GM11168 (cell line): ENCODE measurements at regions not wholly inside any gene's neighbourhood (a gene's known extent, or its start where the extent isn't known, plus 50 kb on each side); places are given as distances from the start of the nearest gene placed in this dataset.
"Not testable (repeated sequence)": the region's sequence is repeated elsewhere in the genome, so short reads cannot be mapped to it uniquely, and the experiment has no call there.

Experiments
- in situ Hi-C: fragments of 300-500 bp; cut with MboI; formaldehyde crosslinking; loops from one replicate; pipeline ENCODE4 v1.12.0; 2022; ENCODE audit warnings: low sequenced_read_pairs; ENCODE audit not compliant: unreplicated experiment

DNA sequence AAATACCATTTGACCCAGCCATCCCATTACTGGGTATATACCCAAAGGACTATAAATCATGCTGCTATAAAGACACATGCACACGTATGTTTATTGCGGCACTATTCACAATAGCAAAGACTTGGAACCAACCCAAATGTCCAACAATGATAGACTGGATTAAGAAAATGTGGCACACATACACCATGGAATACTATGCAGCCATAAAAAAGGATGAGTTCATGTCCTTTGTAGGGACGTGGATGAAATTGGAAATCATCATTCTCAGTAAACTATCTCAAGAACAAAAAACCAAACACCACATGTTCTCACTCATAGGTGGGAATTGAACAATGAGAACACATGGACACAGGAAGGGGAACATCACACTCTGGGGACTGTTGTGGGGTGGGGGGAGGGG, 142.1 kb upstream of the BEND6 start:
- in situ Hi-C loops, result not testable (repeated sequence)

DNA sequence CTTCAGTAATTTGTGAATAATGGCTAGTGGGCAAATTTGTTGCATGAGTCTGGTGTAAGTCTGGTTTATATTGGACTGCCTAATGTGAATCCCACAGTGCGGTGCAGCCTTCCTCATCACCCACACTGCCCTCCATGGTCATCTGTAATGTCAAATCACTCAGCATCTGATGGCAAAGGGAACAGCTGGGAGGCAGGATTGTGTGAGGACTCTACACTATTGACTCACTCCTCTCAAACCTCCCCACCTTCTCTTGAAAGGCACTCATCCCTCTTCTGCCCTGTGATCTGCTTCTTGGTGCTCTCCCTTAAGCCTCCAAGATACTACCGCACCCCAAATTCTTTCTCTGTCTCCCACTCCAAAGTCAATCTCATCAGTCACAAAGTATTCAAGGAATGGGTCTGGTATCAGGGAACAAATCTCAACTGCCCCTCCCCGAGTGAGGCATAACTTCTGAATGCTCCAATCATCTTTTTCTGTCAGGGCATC, 146.0 kb upstream of the BEND6 start:
- in situ Hi-C loops, result no loop called here

- in situ Hi-C loops, result no loop called here
Measured at GRCh38 chr6:56807989-56808337, 146.9 kb upstream of the BEND6 start.

DNA sequence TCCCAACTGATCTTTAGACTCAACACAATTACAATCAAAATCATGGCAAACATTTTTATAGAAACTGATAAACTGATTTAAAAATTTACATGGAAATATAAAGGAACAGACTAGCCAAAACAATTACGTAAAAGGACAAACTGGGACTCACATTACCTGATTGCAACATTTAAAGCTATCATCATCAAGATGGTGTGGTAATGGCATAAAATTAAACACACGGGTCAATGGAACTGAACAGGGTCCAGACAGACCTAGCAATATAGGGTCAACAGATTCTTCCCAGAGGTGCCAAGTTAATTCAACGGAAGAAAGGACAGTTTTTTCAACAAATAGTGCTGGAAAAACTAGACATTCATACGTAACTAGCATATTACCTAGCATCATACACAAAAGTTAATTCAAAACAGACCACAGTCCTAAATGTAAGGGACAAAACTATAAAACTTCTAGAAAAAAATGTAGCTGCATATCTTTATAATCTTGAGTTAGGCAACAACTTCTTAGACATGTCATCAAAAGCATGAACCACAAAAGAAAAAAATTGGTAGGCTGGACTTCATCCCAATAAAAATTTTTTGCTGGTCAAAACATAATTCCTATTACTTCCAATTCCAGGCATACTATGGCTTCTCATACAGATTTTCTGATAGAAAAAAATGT, 147.4 kb upstream of the BEND6 start:
- in situ Hi-C loops, result no loop called here

DNA sequence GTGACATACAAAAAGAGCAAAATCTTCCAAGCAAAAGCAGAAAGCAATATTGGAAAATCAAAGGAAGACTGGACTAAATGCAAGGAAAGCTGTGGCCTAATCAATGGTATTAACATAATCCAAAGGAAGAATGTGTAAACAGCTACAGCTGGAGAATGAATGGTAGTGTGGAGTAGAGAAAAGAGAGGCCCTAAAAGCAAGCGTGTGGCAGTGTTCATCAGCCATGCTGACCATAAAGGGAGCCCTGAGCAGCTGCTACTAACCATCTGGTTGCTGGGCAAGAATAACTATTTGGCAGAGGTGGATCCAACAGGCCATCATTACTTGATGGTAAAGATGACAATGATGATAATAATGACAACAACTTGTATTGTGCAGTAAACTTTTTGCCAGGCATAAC, 148.5 kb upstream of the BEND6 start:
- in situ Hi-C loops, result no loop called here

DNA sequence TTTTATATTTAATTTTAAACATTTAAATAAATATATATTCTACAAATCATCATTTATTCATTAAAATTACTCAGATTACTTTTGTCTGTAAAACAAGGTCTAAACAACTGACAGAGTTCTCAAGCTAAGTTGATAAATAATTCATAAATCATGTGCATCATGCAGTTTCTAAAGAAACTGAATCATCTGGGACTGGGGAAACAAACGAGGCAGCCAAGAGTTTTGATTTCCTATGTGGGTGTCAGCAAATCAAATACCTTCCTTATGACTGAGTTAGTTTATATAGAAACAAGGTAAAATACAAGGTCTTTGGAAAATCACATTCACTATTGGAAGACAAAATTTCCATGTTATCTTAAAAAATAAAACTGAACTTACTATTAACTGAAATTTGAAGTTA, 149.9 kb upstream of the BEND6 start:
- in situ Hi-C loops, result no loop called here

- in situ Hi-C loops, result no loop called here
Measured at GRCh38 chr6:56803594-56803993, 151.3 kb upstream of the BEND6 start.

DNA sequence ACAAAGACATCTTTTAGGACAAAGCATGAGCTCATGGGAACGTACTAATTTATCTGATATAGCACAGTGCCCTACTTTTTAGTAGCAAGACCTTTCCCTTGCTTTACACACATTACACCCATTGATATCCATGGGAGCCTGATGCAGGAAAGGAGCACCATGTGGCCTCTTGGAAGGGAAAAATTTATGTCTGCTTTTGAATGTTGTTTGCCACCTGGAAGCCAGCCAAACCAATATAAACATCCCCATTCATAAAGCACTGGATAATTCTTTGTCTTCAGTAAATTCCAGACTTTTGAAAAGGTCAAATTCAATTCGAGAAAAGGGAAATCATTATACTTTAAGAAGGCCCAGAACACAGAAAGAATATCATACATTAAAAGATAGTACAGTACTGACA, 152.3 kb upstream of the BEND6 start:
- in situ Hi-C loops, result no loop called here

GRCh38 chr6:56799989-56800388, 154.9 kb upstream of the BEND6 start:
- in situ Hi-C loops, result no loop called here

DNA sequence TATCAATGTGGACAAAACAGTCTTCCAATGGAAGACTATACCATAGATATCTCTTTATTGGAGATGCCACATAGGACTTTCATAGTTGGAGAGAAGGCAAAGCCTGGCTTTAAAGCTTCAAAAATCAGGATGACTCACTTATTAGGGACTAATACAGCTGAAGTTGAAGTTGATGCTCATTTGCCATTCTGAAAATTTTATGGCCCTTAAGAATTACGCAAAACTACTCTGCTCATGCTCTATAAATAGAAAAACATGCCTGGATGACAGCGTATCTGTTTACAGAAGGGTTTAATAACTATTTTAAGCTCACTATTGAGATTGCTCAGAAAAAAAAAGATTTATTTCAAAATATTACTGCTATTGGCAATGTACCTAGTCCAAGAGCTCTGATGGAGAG, 155.5 kb upstream of the DST start:
- in situ Hi-C loops, result no loop called here

DNA sequence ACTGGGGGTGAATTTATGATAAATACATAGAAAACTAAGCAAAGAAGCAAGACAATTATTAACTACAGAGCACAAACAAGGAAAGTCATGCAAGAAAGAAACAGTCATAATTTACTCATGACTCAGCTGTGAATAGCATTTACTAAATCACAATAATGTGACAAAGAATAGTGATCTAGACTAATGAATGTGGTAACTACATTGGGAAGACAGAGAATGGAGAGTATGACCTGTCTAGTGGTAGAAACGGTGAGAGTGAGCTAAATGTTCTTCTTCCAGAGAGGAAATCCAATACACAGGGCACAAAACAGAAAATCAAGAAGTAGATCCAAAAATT, 153.5 kb upstream of the DST start:
- in situ Hi-C loops, result no loop called here

- in situ Hi-C loops, result no loop called here
Measured at GRCh38 chr6:56795466-56796195, 152.9 kb upstream of the DST start.

DNA sequence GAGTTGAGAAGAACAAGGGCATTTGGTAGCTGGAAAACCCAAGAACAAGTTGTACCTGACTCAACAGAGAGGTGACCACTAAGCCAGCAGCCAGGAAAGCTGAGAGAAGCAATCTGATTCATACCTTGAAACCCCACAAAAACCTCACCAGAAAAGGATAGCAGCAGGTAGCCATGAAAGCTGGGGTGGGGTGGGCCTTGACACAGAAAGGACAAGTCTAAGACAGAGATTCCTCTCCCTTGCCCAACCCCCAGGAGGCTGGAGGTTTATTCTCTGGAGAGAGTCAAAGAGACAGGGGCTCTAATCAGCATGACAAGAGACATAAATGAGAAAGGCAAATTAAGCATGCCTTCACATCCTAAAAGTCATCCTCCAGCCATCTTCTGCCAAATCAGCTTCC, 151.7 kb upstream of the DST start:
- in situ Hi-C loops, result no loop called here

DNA sequence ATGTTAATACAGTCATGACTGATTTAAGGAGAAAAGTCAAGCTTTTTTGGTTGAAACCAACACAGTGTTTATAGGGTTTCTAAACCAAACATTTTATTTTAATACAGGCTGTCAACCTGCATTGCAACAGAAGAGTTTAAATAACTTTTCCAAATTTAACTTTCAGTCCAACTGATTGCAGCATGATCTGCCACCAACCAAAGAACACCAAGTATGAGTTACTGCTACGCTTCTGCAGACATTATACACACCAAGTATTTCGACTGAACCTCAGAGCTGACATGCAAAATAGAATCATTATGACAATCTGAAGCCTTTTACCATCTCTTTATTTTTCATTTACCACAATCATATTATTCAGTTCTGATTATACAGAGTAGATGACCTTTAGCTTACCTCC, 151.2 kb upstream of the DST start:
- in situ Hi-C loops, result no loop called here

GRCh38 chr6:56790414-56790813, 147.7 kb upstream of the DST start:
- in situ Hi-C loops, result no loop called here

DNA sequence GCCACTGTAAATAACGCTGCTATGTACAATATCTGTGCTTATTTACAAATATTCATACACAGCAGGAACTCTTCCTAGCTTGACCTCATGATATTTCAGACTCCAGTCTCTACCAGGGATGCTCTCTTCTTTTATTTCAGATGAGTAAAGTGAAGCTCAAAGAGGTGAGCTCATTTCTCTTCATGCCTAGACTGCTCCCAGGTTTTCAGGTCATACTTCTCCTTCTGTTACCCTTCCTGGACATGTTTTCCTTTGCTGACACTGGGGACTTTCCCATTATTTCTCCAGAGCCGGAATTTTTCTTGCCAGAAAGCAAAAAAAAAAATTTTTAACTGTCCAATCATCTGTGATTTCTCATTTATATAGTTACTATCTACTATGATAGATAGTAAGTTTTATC, 147.2 kb upstream of the DST start:
- in situ Hi-C loops, result no loop called here

DNA sequence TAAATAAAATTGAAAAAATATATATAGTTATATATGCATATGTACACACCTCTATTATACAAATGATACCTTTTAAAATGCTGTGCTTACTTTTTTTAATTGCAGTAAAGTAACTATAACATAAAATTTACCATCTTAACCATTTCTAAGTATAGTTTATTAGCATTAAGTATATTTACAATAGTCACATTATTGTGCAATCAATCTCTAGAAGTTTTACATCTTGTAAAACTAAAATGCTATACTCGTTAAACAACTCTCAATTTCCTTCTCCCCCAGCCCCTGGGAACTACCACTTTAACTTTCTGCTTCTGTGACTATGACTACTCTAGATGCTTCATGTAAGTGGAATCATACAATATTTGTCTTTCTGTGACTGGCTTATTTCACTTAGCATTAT, 146.7 kb upstream of the DST start:
- in situ Hi-C loops, result no loop called here

- in situ Hi-C loops, result no loop called here
Measured at GRCh38 chr6:56787209-56787608, 144.5 kb upstream of the DST start.

DNA sequence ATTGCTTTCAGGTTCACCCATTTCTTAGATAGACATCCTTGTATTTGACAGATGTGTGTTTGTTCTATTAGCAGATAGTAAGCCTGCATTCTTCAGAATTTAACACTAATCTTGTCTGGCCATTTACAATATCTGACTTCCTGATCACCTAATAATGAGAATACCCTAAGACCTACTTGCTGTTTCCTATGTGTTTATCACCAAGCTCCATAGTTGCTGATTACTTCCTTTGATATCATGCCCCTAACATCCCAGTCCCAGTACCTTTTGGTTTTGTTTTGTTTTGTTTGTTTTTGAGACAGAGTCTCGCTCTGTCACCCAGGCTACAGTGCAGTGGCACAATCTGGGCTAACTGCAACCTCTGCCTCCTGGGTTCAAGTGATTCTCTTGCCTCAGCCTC, 143.6 kb upstream of the DST start:
- in situ Hi-C loops, result no loop called here

DNA sequence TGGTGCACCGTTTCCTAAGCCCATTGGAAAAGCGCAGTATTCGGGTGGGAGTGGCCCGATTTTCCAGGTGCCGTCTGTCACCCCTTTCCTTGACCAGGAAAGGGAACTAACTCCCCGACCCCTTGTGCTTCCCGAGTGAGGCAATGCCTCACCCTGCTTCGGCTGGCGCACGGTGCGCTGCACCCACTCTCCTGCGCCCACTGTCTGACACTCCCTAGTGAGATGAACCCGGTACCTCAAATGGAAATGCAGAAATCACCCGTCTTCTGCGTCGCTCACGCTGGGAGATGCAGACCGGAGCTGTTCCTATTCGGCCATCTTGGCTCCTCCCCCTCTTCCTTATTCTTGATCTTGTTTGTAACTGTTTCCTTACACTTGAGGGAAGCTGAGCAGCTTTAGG, 142.8 kb upstream of the DST start:
- in situ Hi-C loops, result not testable (repeated sequence)

DNA sequence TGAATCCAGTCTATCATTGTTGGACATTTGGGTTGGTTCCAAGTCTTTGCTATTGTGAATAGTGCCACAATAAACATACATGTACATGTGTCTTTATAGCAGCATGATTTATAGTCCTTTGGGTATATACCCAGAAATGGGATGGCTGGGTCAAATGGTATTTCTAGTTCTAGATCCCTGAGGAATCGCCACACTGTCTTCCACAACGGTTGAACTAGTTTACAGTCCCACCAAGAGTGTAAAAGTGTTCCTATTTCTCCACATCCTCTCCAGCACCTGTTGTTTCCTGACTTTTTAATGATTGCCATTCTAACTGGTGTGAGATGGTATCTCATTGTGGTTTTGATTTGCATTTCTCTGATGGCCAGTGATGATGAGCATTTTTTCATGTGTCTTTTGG, 137.4 kb upstream of the DST start:
- in situ Hi-C loops, result not testable (repeated sequence)

DNA sequence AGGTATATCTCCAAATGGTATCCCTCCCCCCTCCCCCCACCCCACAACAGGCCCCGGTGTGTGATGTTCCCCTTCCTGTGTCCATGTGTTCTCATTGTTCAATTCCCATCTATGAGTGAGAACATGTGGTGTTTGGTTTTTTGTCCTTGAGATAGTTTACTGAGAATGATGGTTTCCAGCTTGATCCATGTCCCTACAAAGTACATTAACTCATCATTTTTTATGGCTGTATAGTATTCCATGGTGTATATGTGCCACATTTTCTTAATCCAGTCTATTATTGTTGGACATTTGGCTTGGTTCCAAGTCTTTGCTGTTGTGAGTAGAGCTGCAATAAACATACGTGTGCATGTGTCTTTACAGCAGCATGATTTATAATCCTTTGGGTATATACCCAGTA, 135.8 kb upstream of the DST start:
- in situ Hi-C loops, result not testable (repeated sequence)
